Naive thymus-derived CD8-positive, alpha-beta T cell (primary cell): ENCODE measurements at regions not wholly inside any gene's neighbourhood (a gene's known extent, or its start where the extent isn't known, plus 50 kb on each side); places are given as distances from the start of the nearest gene placed in this dataset.

Source experiments
- ATAC-seq, 2 donors: fragments of 150-1000 bp; cut with Tn5 transposase in 1 of 2; sonication (Bioruptor Pico), chemical (Tn5 transposase) in 1 of 2; 1 replicate in 1 of 2; 2 replicates in 1 of 2; pipeline ENCODE4 v1.10.0; 2021; ENCODE audit warnings: mild to moderate bottlenecking in 2 of 2, moderate library complexity in 2 of 2
- POLR2A ChIA-PET: fragments of 350-600 bp; sonication (Branson Sonifier 250); formaldehyde crosslinking; loops from one replicate; lab custom pipeline; 2021; ENCODE audit warnings: antibody characterized with exemption; lab: Charles Lee
- DNase-seq, 10 donors: peaks; one replicate each; pipeline versions ENCODE4 v3.0.0 to v3.0.0-alpha.2; 2020 to 2022
- H3K27ac Mint-ChIP-seq, 10 donors: one replicate each; pipeline ENCODE4 v1.8.0; 2020 to 2022; ENCODE audit warnings: mild to moderate bottlenecking in 10 of 10, mixed read lengths in 10 of 10, moderate library complexity in 4 of 10, inconsistent platforms in 1 of 10
- H3K27me3 Mint-ChIP-seq, 5 donors: one replicate each; pipeline ENCODE4 v1.8.0; 2021 to 2022; ENCODE audit warnings: mixed read lengths in 5 of 5
- H3K36me3 Mint-ChIP-seq, 3 donors: one replicate each; pipeline ENCODE4 v1.8.0; 2020 to 2022; ENCODE audit warnings: mixed read lengths in 3 of 3, mild to moderate bottlenecking in 2 of 3, inconsistent platforms in 1 of 3
- H3K4me1 Mint-ChIP-seq, 4 donors: one replicate each; pipeline ENCODE4 v1.8.0; 2021 to 2022; ENCODE audit warnings: mixed read lengths in 4 of 4
- H3K4me3 Mint-ChIP-seq, 10 donors: one replicate each; pipeline ENCODE4 v1.8.0; 2020 to 2022; ENCODE audit warnings: mild to moderate bottlenecking in 10 of 10, mixed read lengths in 10 of 10, moderate library complexity in 6 of 10, inconsistent platforms in 1 of 10
- H3K9me3 Mint-ChIP-seq, 9 donors: one replicate each; pipeline ENCODE4 v1.8.0; 2020 to 2022; ENCODE audit warnings: mixed read lengths in 9 of 9, mild to moderate bottlenecking in 3 of 9, inconsistent platforms in 1 of 9, moderate library complexity in 1 of 9

DNA sequence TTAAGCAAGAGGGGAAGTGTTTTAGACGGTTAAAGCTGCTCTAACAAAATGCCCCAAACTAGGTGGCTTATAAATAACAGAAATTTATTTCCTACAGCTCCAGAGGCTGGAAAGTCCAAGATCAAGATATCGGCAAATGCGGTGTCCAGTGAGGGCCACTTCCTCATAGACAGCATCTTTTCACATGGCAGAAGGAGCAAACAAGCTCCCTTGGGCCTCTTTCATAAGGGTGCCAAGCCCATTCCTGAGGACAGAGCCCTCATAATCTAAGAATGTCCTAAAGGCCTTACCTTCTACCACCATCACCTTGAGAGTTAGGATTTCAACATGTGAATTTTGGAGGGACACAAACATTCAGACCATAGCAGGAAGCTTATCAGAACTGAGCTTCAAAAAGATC is 57.3 kb upstream of the PPP1CB start:
- Mint-ChIP-seq H3K4me1 (peaks cover 0 to 5% (median 0%) of the 10 kb centered on the region in 4 donors), H3K4me3 (no peak overlapping the region), H3K9me3 (no peaks in the 10 kb centered on the region), H3K27ac (peak overlapping the region in 1 of 10 donors; percentile 14), H3K36me3 (no peaks in the 10 kb centered on the region), H3K27me3 (peaks cover 0 to 4% (median 0%) of the 10 kb centered on the region in 5 donors)
- DNase-seq (no peak), ATAC-seq (no peak)
- POLR2A ChIA-PET, result no interaction called here

DNA sequence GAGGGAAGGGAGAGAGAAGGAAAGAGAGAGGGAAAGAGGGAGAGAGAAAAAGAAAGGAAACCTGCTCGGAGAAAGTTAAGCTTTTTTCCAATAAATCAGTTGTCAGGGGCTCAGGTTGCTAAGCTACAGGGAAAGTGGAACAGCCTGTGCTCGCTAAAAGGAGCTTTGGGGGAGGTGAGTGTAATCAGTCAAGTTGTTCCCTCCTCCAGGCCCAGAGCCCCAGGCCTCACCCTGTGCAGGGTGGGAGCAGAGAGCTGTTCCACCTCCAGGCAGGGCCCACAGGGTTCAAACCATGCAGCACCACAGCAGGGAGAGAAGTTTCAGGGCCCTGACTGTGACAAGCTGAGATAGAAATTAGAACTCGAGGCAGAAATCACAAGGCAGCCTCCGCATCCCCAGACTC is 56.4 kb upstream of the PPP1CB start:
- POLR2A ChIA-PET, result no interaction called here
- Mint-ChIP-seq H3K4me1 (peaks cover 0 to 5% (median 0%) of the 10 kb centered on the region in 4 donors), H3K27me3 (peaks cover 0 to 4% (median 0%) of the 10 kb centered on the region in 5 donors), H3K9me3 (no peaks in the 10 kb centered on the region), H3K36me3 (no peaks in the 10 kb centered on the region), H3K4me3 (no peak overlapping the region), H3K27ac (peak overlapping the region in 2 of 10 donors; percentile 34 to 36)
- ATAC-seq (no peak), DNase-seq (no peak)

DNA sequence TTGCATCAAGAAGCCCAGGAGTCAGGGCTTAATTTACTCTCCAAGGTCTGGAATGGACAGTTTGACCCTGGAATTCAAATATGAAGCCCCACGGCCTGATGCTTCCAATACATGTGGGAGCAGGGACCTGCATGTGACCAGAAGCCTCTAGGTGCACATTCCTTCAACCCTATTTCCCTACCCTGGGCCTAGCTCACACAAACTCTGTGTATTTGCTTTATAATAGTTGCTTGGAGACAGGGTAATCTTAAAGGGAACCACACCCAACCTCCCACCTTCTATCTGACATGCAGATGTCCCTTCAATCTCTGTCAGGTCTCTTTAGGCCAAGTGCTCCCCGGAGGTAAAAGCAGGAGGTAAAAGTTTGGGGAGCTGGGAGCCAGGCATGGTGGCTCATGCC is 55.4 kb upstream of the PPP1CB start:
- Mint-ChIP-seq H3K27me3 (peaks cover 0 to 4% (median 0%) of the 10 kb centered on the region in 5 donors), H3K9me3 (no peaks in the 10 kb centered on the region), H3K4me3 (no peak overlapping the region), H3K36me3 (no peaks in the 10 kb centered on the region), H3K27ac (no peak overlapping the region), H3K4me1 (peaks cover 0 to 5% (median 0%) of the 10 kb centered on the region in 4 donors)
- no peak for ATAC-seq
- DNase-seq, result no peak
- POLR2A ChIA-PET, result no interaction called here

DNA sequence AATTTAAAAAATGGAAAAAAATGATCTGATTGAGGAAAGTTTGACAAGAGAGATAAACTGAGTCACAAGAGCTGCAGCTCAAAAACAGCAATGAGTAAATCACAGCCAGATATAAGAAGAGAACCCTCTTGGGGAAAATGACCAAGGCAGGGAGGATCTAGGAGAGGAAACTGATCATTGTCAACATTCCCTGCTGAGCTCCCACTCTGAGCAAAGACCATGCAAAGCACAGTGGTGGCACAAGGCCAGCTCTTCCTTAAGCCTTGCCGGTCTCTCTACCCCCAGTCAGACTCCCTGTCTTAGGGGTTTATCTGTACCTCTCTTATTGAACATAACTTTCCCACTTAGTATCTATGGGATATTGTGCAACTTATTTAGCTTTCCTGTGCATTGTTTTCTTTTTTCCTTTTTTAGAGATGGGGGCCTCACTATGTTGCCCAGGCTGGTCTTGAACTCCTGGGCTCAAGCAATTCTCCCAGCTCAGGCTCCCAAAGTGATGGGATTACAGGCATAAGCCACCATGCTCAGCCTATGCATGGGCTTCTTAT is 54.0 kb upstream of the PPP1CB start:
- POLR2A ChIA-PET, result interaction anchor here (1.8 kb wide), 1 partner anchor 12 kb away, joined by 5 read pairs; no protein-coding TSS in a partner anchor

DNA sequence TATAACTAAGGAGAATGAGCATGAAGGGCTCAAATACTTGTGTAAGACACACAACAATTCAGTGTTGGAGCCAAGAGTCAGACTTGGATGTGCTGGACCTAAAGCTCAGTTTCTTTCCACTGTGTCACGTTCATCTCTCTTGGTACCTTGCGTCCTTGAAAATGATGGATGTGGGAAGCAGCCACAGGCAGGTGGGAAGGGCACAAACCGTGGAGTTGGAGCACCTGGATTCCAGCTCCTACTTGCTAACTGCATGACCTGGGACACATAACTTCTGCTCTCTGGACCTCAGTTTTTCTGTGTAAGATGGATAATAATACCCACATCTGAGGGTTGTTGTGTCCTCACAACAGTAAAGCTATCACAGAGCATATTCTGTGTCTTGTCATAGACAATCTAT is 53.1 kb upstream of the PPP1CB start:
- peaks cover 0 to 9% (median 0%) of the 10 kb centered on the region in 9 donors for H3K9me3 Mint-ChIP-seq
- ATAC-seq, result no peak
- peak overlapping the region in 1 of 10 donors; percentile 71 for H3K27ac Mint-ChIP-seq
- no peaks in the 10 kb centered on the region for H3K27me3 Mint-ChIP-seq
- no peaks in the 10 kb centered on the region for H3K36me3 Mint-ChIP-seq
- no peak for DNase-seq
- POLR2A ChIA-PET, result interaction anchor here (1.8 kb wide), 1 partner anchor 11 kb away, joined by 5 read pairs; no protein-coding TSS in a partner anchor
- H3K4me3 Mint-ChIP-seq, result no peak overlapping the region
- peaks cover 0 to 4% (median 0%) of the 10 kb centered on the region in 4 donors for H3K4me1 Mint-ChIP-seq

More for the DNA sequence above, 54.0 kb upstream of the PPP1CB start:
- Mint-ChIP-seq H3K9me3 (peaks cover 0 to 8% (median 0%) of the 10 kb centered on the region in 9 donors), H3K27ac (peak overlapping the region in 1 of 10 donors; percentile 39), H3K4me1 (peaks cover 0 to 8% (median 0%) of the 10 kb centered on the region in 4 donors), H3K36me3 (no peaks in the 10 kb centered on the region), H3K27me3 (peaks cover 0 to 4% (median 0%) of the 10 kb centered on the region in 5 donors), H3K4me3 (no peak overlapping the region)
- ATAC-seq (no peak), DNase-seq (no peak)
